Erythroblast (primary cell): ENCODE measurements at regions not wholly inside any gene's neighbourhood (a gene's known extent, or its start where the extent isn't known, plus 50 kb on each side); places are given as distances from the start of the nearest gene placed in this dataset.

Experiments
- DNase-seq, 2 experiments: peaks; one replicate each; lab custom pipeline; 2025; lab: John Stamatoyannopoulos, UW
- GATA1 ChIP-seq: IDR thresholded peaks from 2 replicates; pipeline ENCODE4 v1.6.1; 2011; ENCODE audit warnings: low read depth, mild to moderate bottlenecking, control low read depth, low read length, moderate library complexity
- POLR2A ChIP-seq: IDR thresholded peaks from 2 replicates; pipeline ENCODE4 v1.6.1; 2011; ENCODE audit warnings: mild to moderate bottlenecking, low read length

DNA sequence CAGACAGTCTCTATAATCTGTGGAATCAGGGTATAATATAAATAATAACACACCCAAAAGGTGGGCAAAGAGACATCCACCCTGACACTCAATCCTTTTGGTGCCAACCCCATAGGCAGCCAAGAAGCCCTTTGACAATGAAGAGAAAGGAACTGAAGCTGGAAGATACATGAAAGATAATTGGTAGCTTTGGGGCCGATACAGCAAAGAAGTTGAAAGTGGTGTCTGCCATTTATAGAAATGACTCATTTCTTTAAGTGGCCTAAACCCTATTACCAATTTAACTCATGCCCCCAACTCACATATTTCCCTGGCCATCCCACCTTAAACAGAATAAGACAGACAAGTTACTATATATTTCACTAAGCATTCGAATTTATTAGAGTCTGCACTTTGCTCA lies 167.0 kb downstream of the ZC3H11B start:
- no peak for DNase-seq
- TF ChIP-seq GATA1, result no peak
- no peak for TF ChIP-seq POLR2A

DNA sequence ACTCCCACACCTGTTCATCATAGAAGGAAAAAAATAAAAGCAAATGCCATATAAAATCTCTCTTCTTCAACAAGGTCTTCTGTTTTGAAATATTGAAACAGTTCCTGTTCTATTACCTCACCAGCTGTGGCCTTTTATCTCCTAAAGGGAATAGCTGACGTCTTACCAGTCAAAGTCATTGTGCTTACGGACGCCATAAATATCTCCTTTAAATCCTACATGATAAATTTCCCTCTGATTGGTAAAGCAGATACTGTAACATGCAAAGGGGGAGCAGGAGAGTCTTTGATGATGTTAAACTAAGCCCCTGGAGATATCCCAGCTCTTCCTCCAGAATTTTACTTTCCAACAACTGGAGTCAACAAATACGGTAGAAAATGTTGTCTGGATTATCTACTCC lies 168.4 kb downstream of the ZC3H11B start:
- TF ChIP-seq POLR2A (no peak), GATA1 (no peak)
- no peak for DNase-seq

DNA sequence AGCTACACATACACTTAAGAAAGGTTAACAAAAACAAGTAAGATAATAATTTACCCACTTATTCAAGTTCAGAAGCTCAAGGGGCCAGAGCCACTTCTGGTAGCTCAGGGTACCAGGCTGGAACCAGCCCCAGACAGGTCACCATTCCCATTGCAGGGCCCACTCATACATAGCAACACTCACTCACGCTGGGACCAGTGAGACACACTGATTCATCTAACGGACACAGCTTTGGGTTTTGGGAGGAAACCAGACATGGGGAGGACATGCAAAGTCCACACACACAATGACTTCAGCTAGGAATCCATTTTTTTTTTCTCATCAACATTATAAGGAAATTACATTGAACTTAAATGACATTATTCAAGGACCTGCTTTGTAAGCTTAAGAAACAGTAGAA lies 169.1 kb downstream of the ZC3H11B start:
- DNase-seq, result no peak
- TF ChIP-seq GATA1 (no peak), POLR2A (no peak)

DNA sequence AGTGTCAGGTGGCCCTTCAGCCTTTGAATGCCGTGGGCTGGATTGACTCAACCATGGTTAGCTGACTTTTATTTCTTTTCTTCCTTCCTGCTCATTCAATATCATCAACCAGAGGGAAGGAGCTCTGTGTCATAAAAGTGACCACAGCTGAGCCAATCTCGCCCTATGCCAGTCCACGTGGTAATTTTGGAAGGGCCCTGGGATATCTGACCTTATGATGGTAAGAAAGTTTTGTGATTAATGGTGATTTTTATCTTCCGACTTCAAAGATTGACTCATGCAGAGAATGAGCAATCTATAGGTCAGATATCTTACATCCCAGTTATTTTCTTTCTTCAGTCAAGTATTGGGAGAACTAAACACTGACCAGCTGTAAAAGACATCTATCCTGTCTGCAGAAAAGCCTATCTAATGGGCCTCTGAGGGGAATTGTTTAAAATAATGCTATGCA lies 170.3 kb downstream of the ZC3H11B start:
- DNase-seq, result no peak
- TF ChIP-seq GATA1, result no peak
- no peak for TF ChIP-seq POLR2A

DNA sequence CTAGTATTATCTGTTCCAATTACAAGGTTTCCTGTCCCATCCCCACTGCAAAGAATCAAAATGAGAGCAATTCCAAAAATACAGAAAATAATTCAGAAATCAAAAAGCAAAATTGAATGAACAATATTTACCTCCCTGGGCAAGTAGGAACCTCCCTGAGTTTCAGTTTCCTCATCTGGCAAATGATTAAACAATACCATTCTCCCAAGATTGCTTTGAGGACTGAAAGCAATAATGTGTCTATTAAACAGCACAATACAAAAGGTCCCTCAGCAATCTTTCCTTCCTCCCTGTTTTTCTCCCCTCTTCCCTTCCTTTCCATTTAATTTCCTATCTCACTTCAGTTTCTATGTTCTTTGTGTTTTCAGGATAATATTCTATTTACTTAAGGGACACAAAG lies 171.0 kb downstream of the ZC3H11B start:
- no peak for TF ChIP-seq GATA1
- TF ChIP-seq POLR2A, result no peak
- DNase-seq, result no peak

DNA sequence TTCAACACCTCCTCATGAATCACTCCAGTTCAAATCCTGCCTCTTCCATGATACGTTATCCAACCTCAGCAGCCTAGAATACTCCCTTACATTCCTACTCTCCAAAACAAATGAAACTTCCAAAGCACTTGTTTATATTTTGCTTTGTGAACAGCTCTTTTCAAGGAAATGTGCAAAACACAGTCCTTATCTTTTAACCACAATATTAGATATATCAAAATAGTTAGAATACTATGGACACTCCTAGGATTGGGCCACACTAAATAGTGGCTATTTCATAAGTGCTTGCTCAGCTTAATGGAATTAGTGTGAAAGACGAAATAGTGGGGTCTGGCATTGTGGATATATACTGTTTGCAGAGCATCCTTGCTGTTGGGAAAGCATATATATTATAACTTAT lies 173.5 kb downstream of the ZC3H11B start:
- no peak for TF ChIP-seq POLR2A
- no peak for TF ChIP-seq GATA1
- DNase-seq, result no peak

DNA sequence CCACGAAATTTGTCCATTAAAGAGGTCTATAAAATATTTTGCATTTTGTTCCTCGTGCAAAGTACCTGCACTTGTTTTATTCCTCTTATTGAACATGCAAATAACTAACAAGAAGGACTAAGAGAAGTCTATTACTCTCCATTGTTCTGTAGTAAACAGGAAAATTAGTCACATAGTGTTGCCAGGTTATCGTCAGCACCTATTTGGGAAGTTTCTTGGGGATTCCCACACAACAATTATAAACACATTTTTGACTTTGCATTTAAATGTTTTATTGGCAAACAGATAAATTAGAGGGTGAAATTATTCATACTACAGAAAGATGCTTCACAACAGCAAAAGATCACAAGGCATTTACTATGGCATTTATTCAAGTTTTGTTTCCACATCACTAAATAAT lies 174.5 kb downstream of the ZC3H11B start:
- no peak for DNase-seq
- no peak for TF ChIP-seq GATA1
- TF ChIP-seq POLR2A, result no peak

DNA sequence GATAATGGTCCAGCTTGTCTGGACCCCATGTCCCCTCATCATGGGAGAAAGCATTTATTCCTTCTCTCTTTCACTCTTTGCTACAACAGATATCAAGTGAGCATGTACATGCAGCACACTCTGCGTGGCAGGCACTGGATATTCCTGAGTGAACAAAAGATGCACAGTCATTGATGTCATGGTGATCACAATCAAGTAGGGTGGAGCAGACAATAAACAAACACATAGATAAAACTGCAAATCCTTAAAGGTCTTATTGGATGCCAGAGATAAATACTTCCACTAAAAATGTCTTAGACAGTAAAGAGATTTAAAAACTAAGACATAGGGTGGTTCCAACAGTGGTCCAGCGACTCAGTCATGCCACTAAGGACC lies 178.0 kb downstream of the ZC3H11B start:
- no peak for DNase-seq
- TF ChIP-seq POLR2A (no peak), GATA1 (no peak)

DNA sequence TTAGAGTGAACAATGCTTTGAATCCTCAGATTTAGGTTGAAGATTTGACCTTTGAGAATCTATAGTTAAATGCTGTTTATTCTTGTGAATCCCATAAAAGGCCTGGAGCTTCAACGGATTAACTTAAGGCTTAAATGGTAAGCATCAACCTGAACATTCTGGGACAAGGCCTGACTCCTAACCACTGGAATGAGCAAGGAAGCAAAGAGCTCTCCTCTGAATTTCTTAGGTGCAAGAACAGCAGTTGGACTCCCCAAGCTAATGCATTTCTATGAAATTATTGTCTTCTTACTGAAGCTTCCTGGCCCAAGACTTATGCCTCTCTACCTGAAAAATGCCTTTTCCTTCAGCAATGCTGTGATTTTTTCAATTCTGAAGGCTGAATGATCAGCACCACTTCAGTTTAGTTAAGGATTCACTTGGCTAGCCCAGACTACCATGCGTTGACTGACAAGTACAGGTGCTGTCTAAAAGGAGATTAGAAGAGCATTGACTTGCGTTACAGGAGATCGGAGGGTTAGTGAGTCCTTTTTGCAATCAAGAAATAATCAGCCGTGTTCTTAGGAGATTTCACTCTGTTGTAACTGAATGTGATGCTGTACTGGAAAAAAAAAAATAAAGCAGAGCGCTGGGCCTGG lies 178.5 kb downstream of the ZC3H11B start:
- no peak for DNase-seq
- TF ChIP-seq GATA1, result no peak
- TF ChIP-seq POLR2A, result no peak

DNA sequence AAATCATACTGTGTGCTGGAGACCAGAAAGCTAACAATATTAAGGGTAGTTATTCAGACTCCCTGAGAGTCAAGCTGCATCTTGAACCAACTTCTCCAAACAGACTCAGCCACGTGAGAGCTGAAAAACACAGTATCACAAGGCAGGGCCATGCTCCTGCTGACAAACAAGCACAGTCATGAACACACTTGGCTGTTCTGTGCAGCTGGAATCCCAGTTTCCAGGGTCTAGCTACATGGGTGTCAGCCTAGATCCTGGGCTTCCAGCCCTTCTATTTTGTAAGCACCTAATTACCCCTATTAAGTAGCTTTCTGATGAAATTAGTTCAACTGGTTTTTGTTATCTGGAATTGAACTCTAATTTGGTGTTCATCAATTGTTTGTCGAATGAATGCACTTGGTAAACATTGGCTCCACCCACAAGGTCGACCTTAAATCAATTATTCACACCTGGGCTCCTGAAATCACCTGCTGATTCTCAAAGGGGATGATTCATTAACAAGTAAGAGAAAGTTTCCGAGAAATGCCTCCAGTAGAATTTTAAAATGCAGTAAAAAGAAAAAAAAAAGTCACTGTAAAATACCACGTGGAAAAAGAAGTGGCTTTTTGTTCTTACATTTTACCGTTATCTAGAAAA lies 179.3 kb downstream of the ZC3H11B start:
- TF ChIP-seq GATA1 (no peak), POLR2A (no peak)
- DNase-seq, result no peak

DNA sequence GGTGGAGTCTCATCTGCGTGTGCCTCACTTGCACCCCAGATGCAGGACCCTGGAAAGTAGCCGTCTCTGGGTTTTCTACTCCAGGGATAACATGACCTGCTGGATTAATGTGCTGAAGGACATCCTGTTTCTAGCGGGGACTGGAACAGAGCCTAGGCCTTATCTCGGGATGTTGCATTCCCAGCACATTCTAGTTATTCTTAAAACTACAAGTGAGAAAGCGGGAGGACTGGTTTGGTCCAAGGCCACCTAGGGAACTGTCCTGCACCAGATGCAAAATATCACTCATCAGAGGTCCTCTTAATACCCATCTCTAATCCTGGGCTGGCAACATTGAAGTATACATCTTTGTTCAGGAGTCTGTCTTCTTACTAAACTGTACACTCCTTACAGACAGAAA lies 179.9 kb downstream of the ZC3H11B start:
- TF ChIP-seq POLR2A (no peak), GATA1 (no peak)
- DNase-seq, result no peak

DNA sequence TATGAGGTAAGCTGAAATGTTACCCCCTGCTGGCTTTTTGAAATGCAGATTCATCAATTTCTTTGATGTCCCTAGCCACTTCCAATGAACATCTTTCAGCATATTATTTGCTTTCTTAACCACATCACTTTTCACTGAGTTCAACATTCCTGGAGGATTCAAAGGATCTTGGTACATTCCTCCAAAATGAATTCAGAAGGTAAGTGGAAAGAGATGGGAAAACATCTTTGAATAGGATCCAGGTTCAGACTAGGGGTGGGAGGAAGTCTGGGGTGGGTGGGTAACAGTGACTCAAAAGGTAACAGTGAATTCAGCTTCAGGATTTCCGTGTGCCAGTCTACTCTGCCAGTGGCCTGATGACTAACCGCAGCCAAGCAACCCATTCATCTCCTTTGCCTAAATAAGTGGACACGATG lies 180.7 kb downstream of the ZC3H11B start:
- DNase-seq, result no peak
- TF ChIP-seq POLR2A (no peak), GATA1 (no peak)

DNA sequence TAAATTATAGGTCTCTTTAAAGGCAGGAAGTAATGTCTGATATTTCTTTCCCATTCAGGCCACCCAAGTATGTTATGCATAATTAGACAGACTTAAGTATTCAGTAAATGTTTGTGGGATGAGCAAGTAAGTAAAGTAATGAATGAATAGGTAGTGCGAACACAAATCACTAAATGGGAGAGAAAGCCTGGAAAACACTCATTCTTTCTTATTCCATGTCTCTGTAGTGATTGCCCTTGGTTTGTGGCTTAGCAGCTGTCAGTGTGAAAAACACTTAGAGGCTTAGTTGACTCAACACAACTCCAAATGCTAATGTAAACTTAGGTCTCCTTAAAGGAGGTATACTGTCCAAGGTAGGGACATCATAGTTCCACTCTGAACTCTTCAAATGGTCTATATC lies 182.5 kb downstream of the ZC3H11B start:
- DNase-seq, result no peak
- no peak for TF ChIP-seq GATA1
- no peak for TF ChIP-seq POLR2A

DNA sequence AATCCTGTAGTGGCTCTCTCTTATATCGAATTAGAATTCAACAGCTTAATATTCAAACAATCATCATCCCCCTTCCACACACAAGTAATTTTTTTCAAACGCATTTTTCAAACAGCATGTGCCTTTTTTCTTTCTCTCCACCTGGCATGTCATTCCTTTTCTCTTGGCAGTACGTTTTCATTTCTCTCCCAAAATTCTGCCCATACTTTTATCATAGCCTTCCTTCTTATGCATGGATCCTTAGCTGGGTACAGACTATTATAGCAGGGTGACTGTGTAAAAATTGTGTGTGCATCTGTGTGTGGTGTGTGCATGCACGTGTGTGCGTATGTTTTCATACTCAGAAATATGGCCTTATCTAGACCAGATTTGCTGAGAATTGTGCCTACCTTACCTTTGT lies 184.3 kb downstream of the ZC3H11B start:
- TF ChIP-seq POLR2A, result no peak
- TF ChIP-seq GATA1, result no peak

DNA sequence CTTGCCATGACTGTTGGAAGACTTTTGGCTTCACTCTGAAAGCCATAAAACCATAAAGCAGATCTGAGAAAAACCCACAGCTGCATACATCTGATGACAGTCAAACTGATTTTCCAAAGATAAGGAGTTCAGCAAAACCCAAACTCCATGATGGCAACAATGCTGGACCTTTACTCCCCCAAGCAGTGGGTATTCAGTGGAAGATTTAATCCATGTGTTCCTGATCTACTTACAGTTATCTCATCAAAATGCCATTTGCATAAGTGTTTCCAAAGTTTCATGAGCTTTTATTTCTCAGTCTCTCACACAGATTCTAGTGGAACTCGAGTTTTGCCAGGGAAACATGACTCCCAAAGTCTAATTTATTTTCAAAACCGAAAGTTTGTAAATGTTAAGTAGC lies 184.9 kb downstream of the ZC3H11B start:
- TF ChIP-seq POLR2A (no peak), GATA1 (no peak)
- DNase-seq, result no peak

More for the DNA sequence above, 184.3 kb downstream of the ZC3H11B start:
- no peak for DNase-seq

DNA sequence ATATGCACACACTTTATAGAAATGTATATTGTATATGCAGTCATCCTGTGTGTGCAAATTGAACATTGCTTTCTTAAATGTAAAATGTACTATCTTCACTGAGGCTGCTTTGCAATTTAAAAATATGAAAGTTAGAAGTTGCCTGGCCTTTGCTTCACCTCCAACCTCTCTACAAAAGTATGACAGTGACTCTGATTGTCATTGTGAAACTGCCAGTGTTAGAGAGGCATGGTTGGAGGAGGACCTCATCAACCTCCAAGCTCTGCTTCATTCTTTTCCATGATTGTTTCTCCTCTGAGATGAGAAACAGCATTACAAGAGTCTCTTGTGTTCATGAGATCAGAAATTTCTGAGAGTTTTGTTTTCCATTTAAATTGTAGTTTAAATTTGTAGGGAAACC lies 185.5 kb downstream of the ZC3H11B start:
- no peak for DNase-seq
- TF ChIP-seq POLR2A, result no peak
- no peak for TF ChIP-seq GATA1
